HG02943 (cell line): ENCODE measurements at regions not wholly inside any gene's neighbourhood (a gene's known extent, or its start where the extent isn't known, plus 50 kb on each side); places are given as distances from the start of the nearest gene placed in this dataset.
"Not testable (repeated sequence)": the region's sequence is repeated elsewhere in the genome, so short reads cannot be mapped to it uniquely, and the experiment has no call there.

ENCODE experiments used
- ATAC-seq: cut with Tn5 transposase; IDR thresholded peaks from one replicate; pipeline ENCODE4 v1.9.1; 2021; ENCODE audit warnings: mild to moderate bottlenecking, low read depth, moderate library complexity; ENCODE audit not compliant: unreplicated experiment

DNA sequence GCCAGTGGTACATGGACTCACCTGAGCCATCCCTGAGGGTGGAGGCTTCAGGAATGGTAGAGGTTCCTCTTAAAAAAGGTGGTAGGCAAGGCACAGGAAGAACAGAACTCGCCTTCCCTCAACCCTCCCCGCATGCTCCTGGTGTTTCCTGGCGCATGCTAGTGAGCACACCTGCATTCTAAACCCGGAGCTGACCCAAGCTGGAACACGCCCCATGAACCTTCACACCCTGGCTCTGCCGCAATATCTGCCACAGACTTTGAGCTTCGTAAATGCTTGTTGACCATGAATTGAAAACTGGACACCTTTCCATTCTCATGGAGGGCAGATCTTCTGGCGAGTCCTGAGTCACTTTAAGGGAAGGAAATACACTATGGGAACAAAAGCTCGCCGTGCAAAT lies 601.3 kb upstream of the RAB6C start:
- no peak for ATAC-seq

DNA sequence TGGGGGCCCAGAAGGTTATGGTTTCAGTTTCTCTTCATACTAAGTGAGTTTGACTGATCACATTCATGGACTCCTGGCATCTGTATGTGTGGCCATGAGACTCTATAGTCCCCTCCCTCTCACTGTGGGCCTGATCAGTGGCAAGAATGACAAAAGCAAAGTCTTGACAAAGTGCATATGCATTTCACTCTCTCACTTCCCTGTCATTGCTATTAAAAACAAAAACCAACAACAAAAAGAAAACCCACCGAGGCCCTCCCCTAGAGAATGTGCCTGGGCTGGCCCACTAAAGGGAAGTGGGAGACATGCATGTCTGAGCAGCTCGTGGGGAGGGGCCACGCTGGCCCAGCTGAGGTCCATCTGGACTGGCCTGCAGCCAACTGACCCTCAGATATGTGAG lies 600.1 kb upstream of the RAB6C start:
- ATAC-seq = no peak

DNA sequence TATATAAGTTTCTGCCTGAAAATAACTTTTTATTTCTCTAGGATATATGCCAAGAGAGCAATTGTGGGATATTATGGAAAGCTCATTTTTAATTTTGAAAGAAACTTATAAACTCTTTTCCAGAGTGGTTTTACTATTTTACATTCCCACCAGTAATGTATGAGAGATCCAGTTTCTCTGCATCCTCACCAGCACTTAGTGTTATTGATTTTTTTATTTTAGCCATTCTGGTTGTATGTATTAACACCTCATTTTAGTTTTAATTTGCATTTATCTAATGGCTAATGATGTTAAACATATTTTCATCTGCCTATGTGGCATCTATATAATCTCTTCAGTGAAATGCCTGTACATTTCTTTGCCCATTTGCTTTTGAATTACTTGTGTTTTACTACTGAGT lies 597.7 kb upstream of the RAB6C start:
- ATAC-seq = no peak

DNA sequence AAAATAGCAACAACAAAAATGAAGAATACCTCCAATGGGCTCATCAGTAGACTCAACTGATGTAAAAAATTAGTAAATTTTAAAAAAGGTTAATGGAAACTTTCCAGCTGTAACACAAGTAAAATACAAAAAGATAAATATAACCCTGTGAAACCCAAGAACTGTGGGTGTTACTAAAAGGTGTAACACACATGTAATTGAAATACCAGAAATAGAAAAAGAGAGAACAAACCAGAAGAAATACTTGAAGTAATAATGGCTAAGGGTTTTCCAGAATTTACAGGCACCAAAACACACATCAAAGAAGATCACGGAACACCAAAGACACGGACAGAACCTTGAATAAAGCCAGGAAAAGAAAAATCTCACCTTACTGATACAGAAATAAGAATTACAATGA lies 590.6 kb upstream of the RAB6C start:
- no peak for ATAC-seq

DNA sequence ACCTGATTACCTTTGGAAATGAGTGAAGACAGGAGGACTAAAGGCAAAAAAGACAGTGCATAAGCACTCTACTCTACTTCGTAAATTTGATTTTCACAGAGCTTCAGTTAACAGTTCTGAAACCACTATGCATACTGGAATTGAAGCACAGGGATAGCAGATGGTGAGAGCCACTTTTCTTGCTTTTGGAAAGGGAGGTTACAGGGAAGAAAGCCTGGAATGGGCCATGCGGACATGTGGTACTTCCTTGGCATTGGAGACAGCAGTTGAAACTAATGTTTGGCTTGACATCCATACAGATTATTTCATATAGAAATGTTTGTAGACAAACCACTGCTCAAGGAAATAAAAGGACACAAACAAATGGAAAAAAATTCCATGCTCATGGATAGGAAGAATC lies 585.6 kb upstream of the RAB6C start:
- no peak for ATAC-seq

DNA sequence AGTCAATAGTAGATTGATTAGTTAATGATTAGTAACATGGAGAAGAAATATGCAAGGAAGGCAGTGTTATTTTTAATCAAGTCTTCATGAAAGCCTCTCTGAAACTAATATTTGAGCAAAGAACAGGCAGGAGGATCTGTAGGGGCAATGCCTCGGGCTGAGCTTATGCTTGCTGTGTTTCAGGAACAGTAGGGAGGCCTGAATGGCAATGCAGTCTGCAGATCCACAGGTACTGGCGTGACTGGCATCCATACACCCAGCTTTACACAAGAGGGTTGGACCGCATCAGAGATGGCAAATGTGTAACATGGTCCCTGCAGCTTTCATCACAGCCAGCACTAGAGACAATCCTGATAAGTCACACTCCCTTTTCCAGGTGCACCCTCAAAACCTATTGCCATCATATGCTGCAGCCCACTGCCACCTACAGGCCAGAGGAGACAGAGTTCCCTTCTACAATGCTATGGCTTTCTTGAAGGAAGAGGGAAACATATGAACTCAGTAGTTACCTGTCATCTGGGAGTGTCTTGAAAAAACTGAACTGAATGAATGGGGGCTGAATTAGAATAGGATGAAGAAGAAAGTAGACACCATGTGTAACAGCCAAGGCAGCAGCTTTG lies 582.4 kb upstream of the RAB6C start:
- ATAC-seq = peak; percentile 74

DNA sequence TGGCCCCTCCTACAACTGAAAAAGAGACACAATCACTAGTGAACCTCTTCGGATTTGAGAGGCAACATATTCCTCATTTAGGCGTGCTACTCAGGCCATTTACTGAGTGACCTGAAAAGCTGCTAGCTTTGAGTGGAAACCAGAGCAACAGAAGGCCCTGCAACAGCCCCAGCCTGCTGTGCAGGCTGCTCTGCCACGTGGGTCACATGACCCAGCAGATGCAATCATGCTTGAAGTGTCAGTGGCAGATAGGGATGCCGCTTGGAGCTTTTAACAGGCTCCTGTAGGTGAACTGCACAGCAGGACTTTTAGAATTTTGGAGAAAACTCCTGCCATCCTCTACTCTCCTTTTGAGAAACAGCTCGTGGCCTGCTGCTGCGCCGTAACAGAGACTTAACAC lies 578.6 kb upstream of the RAB6C start:
- no peak for ATAC-seq

DNA sequence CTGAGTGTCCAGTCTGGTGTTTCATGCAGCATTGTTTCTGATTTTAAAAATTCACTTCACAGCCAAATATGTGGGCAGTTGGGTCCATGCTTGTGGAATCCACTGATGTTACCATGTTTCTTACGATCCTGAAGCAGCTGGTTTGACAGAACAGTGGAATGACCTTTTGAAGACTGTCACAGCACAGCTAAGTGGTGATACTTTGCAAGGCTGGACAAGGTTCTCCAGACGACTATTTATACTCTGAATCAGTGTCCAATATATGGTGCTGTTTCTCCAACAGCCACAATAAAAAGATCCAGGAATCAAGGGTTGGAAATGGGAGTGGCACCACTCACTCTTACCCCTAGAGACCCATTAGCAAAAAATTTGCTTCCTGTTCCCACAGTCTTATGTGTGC lies 577.4 kb upstream of the RAB6C start:
- ATAC-seq = no peak

DNA sequence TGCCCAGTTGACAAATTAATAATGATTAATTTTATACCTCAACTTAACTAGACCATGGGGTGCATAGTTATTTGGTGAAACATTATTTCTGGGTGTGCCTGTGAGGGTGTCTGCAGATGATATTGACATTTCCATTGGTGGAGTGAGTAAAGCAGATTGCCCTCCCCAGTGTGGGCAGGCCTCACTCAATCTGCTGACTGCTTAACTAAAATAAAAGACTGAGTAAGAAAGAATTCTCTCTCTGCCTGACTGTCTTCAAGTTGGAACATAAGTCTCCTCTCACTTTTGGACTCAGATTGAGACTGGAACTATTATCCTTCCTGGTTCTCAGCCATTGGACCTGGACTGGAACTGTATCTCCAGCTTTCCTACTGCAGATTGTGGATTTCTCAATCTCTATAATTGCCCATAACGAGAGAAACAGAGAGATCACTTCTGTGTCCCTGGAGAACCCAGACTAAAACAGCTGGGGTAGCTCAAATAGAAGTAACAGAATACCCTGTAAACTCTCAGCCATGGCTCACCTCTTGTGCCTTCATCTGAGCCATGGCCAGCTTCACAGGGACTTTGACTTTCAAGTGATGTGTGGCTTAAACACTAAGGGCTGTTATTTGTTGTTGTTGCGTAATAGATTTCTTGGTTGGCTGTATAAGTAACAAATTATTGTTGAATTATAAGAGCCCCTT lies 575.3 kb upstream of the RAB6C start:
- no peak for ATAC-seq

DNA sequence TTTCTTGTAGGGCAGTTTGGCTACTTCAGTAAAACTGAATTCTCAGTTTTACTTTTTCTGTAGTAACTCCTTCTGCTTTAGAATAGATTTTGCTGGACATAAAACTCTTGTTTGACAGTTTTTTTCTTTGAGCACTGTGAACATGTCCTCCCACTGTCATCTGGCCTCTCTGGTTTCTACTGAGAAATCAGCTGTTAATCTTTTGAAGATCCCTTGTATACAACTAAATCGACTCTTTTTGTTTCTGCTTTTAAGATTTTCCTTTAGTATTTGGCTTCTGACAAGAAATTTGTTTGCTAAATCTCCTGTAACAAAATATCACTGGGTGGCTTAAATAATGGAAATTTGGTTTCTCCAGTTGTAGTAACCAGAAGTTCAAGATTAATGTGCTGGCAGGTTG lies 570.9 kb upstream of the RAB6C start:
- ATAC-seq = no peak

DNA sequence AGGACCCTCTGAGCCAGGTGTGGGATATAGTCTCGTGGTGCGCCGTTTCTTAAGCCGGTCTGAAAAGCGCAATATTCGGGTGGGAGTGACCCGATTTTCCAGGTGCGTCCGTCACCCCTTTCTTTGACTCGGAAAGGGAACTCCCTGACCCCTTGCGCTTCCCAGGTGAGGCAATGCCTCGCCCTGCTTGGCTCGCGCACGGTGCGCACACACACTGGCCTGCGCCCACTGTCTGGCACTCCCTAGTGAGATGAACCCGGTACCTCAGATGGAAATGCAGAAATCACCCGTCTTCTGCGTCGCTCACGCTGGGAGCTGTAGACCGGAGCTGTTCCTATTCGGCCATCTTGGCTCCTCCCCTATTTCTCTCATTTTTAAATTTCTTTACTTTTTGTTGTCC lies 562.4 kb upstream of the RAB6C start:
- not testable (repeated sequence) for ATAC-seq

DNA sequence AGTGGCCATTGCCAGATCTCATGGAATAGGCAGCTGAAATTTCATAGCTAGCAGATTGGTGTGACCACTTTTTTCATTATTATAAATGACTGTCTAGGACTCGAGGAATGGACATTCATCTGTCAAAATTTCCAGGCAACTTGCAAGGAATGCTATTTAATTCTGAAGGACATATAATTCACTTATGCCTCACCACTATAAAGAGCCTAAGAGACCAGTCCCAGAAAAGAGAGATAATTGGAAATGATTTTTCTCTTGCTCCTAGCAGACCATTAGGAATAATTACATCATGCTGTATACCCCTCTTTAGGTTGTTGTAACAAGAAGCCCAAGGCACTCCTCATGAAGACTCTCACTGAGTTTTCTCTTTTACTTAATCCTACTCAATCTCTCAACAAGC lies 557.4 kb upstream of the RAB6C start:
- no peak for ATAC-seq

DNA sequence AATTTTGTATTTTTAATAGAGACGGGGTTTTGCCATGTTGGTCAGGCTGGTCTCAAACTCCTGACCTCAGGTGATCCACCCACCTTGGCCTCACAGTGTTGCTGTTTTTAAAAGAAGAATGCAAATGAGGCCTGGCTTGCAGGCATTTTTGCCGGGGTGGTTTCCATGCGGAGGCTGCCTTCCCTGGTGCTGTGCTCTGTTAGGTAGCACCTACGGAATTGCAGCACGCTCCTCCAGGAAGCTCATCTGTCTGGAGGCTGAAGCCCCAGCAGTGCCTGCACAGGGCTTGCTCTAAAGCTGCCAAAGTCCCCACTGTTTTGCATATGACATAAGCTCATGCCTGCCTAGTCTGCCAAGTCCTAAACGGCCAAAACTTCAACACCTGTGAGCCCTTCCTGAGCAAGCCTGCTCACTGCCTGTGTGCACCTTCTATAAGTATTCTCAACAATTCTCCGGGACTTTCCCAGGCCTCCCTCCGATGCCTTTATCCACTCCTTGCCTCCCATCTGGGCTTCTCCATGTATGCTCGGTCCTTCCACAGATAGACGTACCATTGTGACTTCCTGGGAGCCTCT lies 551.3 kb upstream of the RAB6C start:
- no peak for ATAC-seq

DNA sequence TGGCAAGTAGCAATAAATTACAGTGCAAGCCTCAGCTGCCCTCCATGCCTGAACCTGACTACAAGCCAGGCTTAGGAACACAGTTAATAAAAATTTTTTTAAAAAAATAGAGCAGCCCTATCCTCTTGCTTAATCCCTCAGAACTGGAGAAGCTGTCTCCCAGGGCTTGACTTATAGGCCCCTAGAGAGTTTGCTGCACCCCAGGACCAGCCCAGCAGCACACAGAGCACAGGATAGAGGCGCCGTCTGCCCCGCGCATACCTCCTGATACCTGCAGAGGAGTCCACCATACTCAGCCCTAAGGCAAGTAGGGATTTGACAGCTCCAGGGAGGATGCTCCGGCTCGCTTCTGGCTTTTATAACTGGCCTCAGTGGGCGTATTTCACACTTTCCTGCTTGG lies 548.6 kb upstream of the RAB6C start:
- ATAC-seq = no peak

DNA sequence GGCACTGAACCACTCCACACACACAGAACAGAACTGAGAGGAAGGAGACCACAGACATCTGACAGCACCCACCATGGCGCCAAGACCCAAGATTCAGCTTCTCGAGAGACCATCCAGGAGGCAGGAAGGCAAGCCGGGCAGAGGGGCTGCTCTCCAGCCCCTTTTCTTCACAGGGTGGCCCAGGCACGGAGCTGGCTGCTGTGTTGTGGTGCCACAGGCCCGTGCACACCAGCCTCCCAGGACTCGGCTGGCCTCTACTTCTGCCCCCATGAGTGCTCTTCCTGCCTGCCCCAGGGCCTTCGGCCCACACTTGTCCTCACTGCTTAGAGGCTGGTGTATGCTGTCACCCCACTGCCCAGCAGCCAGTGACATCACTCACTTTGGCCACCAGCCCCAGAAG lies 547.6 kb upstream of the RAB6C start:
- ATAC-seq = no peak

DNA sequence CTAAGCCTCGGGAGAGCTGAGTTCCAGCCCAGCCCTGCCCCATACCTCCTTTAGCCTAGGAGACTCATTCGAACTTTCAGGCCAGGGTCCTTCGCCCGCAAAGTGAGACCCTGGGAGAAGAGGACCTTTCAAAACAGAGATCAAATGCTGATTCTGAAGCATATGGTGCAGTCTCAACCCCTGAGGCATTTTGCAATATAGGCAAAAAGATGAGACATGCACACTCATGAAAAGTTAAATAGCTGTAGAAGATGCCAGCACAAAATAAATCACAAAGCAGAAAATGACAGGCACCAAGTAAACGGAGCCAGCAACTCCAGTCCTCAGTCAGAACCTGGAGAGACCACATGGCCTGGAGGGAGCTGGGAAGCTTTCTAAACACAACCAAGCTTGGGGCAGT lies 542.7 kb upstream of the RAB6C start:
- no peak for ATAC-seq

DNA sequence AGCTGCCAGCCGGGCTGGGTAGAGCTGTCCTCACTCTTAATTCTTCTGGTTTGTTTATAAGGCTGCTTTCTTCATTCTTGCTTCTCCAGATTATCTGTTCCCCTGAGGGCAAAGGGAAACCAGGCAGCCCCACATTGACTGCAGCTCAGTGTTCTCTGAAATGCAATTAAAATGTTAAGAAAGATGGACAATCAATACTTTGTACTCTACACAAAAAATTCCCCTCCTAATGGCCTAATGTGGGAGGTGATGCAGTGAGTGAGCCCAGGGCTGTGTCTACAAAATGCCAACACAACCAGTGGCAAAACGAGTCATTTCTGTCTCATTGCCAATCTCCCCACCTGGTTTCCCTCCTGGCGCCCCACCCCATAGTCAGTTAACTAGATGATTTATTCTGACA lies 541.7 kb upstream of the RAB6C start:
- ATAC-seq = no peak

DNA sequence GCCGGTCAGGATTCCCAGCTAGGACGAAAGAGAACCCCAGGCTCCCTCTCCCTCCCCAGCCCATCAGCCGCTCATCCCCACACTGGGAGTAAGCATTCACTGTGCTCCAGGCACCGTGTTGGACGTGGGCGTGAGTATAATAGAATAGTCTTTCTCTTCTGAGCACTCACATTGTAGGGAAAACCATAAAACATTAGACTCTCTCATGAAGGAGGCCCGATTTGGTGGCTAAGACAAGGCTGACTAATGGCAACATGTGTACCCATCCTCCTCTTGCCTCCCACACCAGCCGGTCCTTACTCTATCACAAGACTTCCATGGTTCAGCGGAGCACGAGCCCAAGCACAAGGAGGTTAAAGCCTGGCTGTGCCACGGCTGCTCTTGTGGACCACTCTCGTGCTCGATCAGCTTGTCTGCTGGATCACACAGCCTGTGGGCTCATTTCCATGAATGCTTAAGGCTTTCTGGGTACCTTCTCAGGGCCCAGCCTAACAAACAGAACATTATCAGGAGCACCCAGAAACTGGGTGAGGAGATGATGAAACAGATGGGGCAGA lies 540.9 kb upstream of the RAB6C start:
- no peak for ATAC-seq

DNA sequence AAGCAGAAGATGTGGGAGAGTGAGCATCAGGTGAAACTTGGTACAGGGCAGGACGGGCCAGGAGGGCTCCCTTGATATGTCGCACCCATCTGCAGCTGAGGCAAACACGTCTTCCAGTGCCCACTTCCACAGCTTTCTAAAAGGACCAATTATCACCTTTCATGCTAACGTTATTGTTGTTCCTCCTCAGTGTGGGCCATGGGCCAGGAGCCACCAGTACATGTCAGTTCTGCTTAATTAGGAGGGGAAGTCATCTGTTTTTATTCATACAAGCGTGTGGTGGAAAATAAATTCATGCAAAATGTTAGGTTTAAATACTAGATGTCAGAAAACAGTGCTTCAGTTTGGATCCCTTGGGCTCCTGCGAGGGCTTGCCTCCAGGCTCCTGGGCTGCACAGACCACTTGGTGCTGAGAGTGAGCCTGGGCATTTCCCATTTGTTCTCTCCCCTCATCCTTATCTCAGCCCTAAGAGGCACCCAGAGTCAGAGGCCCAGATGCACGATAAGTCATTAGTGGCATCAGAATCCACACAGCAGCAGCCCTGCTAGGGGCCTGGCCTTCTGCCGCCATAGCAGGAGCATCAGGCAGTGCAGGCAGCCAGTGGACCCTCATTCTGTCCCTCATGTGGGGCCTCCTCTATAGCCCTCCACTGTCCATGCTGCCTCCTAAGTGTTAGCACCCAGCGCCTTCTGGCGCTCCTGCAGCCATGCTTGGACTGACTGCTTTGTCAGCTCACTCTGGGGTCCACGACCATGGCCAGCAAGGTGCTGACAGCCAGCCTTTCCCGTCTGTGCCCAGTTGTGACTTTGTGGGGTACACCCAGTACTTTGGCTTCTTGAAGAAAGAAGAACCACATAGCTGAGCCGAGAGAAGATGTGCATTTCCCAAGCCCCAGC lies 539.8 kb upstream of the RAB6C start:
- ATAC-seq = no peak

DNA sequence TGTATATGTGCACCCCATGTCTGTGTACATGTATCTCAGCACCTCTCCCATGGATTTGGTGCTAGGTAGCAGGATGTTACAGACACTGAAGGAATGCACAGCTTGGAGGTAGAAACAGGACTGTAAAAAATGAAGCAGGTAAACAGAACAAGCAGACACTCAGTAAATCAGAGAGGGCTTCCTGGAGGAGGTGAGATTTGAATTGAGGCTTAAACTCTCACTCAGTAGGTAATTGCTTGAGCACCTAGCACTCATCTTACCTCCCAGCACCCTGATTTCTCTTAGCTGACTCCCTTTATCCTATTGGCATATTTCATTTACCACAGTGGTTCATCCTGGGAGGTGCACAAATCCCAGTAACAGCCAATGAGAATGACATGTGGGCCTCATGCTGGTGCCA lies 537.9 kb upstream of the RAB6C start:
- no peak for ATAC-seq

DNA sequence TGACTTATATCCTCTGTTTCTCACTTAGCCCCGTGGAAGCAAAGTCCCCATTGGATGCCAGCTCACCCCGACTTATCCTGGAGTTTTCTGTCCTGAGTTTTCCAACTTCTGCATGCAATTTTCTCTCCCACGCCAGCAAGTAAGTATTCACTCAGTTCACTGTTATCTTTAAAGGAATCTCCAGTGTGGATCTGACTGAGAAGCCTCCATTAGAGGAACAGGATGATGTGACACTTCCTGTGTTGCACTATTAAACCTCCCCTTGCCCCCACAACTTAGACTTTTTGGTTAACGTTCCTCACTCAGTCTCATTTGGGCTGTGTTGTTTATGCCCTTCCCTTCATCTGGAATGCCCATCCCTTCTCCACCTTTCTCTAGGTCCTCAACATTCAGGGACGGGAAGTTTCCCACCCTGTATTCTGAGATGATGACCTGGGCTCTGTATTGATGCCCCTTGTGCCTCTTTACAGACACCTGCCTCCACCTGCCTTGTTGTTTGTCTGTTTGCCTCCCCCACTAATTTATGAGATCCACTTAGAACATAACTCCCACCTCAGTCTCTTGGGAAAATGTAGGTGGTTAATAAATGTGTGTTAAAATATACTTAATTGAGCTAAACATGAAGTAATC lies 536.1 kb upstream of the RAB6C start:
- no peak for ATAC-seq
